ENCODE measurements at regions not wholly inside any gene's neighbourhood (a gene's known extent, or its start where the extent isn't known, plus 50 kb on each side); places are given as distances from the start of the nearest gene placed in this dataset.

- H3K4me3 ChIP-seq (replicated peaks; ENCODE audit: insufficient read depth, low read length): no peak overlapping the region
- no peak overlapping the region for H3K27ac ChIP-seq (replicated peaks)
- DNase-seq (ENCODE audit: low read depth in 1 of 2, low spot score in 1 of 2): no peak
- H3K27me3 ChIP-seq (ENCODE audit: insufficient read depth, poor library complexity, severe bottlenecking): no peaks in the 10 kb centered on the region
- no peak for TF ChIP-seq SPI1 (IDR thresholded peaks at IDR 0.05; ENCODE audit: borderline replicate concordance, low read depth)
- TF ChIP-seq REST (IDR thresholded peaks at IDR 0.05; ENCODE audit: insufficient replicate concordance, low read depth): no peak
- TF ChIP-seq GABPA (IDR thresholded peaks at IDR 0.05; ENCODE audit: low read depth): no peak
- no peak for TF ChIP-seq POLR2AphosphoS5 (IDR thresholded peaks at IDR 0.05; ENCODE audit: low read depth)
- no peak for TF ChIP-seq CTCF (IDR thresholded peaks at IDR 0.05; ENCODE audit: insufficient read depth, low read length)
Measured at GRCh38 chr22:44575381-44576268, 77.6 kb upstream of the RTL6 start.

- Histone ChIP-seq H3K27ac (replicated peaks) (no peak overlapping the region), H3K27me3 (ENCODE audit: insufficient read depth, poor library complexity, severe bottlenecking) (no peaks in the 10 kb centered on the region), H3K4me3 (replicated peaks; ENCODE audit: insufficient read depth, low read length) (no peak overlapping the region)
- no peak for DNase-seq (ENCODE audit: low read depth in 1 of 2, low spot score in 1 of 2)
- TF ChIP-seq SPI1 (IDR thresholded peaks at IDR 0.05; ENCODE audit: borderline replicate concordance, low read depth) (no peak), GABPA (IDR thresholded peaks at IDR 0.05; ENCODE audit: low read depth) (no peak), POLR2AphosphoS5 (IDR thresholded peaks at IDR 0.05; ENCODE audit: low read depth) (no peak), REST (IDR thresholded peaks at IDR 0.05; ENCODE audit: insufficient replicate concordance, low read depth) (no peak), CTCF (IDR thresholded peaks at IDR 0.05; ENCODE audit: insufficient read depth, low read length) (no peak)
Measured at GRCh38 chr22:44574640-44575380, 76.8 kb upstream of the RTL6 start.

- H3K27me3 ChIP-seq (ENCODE audit: insufficient read depth, poor library complexity, severe bottlenecking): no peaks in the 10 kb centered on the region
- no peak for DNase-seq (ENCODE audit: low read depth in 1 of 2, low spot score in 1 of 2)
- no peak overlapping the region for H3K4me3 ChIP-seq (replicated peaks; ENCODE audit: insufficient read depth, low read length)
- H3K27ac ChIP-seq (replicated peaks): no peak overlapping the region
- no peak for TF ChIP-seq SPI1 (IDR thresholded peaks at IDR 0.05; ENCODE audit: borderline replicate concordance, low read depth)
- TF ChIP-seq POLR2AphosphoS5 (IDR thresholded peaks at IDR 0.05; ENCODE audit: low read depth): no peak
- no peak for TF ChIP-seq CTCF (IDR thresholded peaks at IDR 0.05; ENCODE audit: insufficient read depth, low read length)
- no peak for TF ChIP-seq REST (IDR thresholded peaks at IDR 0.05; ENCODE audit: insufficient replicate concordance, low read depth)
Measured at GRCh38 chr22:44574057-44574639, 76.1 kb upstream of the RTL6 start.

Measured in HL-60 (cell line).